Osteoblast (primary cell): ENCODE measurements at regions not wholly inside any gene's neighbourhood (a gene's known extent, or its start where the extent isn't known, plus 50 kb on each side); places are given as distances from the start of the nearest gene placed in this dataset.

Source experiments
- DNase-seq: peaks from one replicate; pipeline ENCODE4 v3.0.0; 2011; ENCODE audit warnings: low spot score, mixed read lengths; ENCODE audit not compliant: insufficient read length; ENCODE audit errors: missing footprints
- H2AFZ ChIP-seq: 2 replicates; pipeline ENCODE4 v1.6.0; 2011; ENCODE audit warnings: mild to moderate bottlenecking, low read length
- H3K27ac ChIP-seq: 2 replicates; pipeline ENCODE4 v1.5.1; 2011; ENCODE audit warnings: mild to moderate bottlenecking, low read depth, low read length, moderate library complexity
- H3K27me3 ChIP-seq: 2 replicates; pipeline ENCODE4 v1.6.0; 2012; ENCODE audit warnings: mild to moderate bottlenecking, control low read depth, inconsistent platforms, low read length, moderate library complexity; ENCODE audit not compliant: insufficient read depth
- H3K36me3 ChIP-seq: 2 replicates; pipeline ENCODE4 v1.5.1; 2011; ENCODE audit warnings: mild to moderate bottlenecking, low read length, control low read depth, moderate library complexity; ENCODE audit not compliant: insufficient read depth
- H3K4me1 ChIP-seq: 2 replicates; pipeline ENCODE4 v1.5.1; 2011; ENCODE audit warnings: mild to moderate bottlenecking, low read length, control low read depth, moderate library complexity; ENCODE audit not compliant: insufficient read depth
- H3K4me2 ChIP-seq: 2 replicates; pipeline ENCODE4 v1.6.0; 2011; ENCODE audit warnings: mild to moderate bottlenecking, low read length; ENCODE audit not compliant: insufficient read depth
- H3K4me3 ChIP-seq: fragments of 200-600 bp; sonication (generic); 3 replicates; pipeline ENCODE4 v1.5.1; 2012; ENCODE audit warnings: mild to moderate bottlenecking, low read length, inconsistent platforms; ENCODE audit not compliant: insufficient read depth
- H3K79me2 ChIP-seq: 2 replicates; pipeline ENCODE4 v1.6.0; 2012; ENCODE audit warnings: mild to moderate bottlenecking, low read length, control low read depth, inconsistent platforms; ENCODE audit not compliant: insufficient read depth
- H3K9me3 ChIP-seq: 2 replicates; pipeline ENCODE4 v1.5.1; 2011; ENCODE audit warnings: low read depth, low read length, control low read depth
- H4K20me1 ChIP-seq: 2 replicates; pipeline ENCODE4 v1.6.0; 2012; ENCODE audit warnings: mild to moderate bottlenecking, low read length, control low read depth; ENCODE audit not compliant: insufficient read depth
- TF ChIP-seq, protein P1 (sequence below): IDR thresholded peaks from 2 replicates; pipeline ENCODE4 v1.5.1; 2011; ENCODE audit warnings: mild to moderate bottlenecking, low read depth, low read length, moderate library complexity; ENCODE audit errors: extremely low read depth

DNA sequence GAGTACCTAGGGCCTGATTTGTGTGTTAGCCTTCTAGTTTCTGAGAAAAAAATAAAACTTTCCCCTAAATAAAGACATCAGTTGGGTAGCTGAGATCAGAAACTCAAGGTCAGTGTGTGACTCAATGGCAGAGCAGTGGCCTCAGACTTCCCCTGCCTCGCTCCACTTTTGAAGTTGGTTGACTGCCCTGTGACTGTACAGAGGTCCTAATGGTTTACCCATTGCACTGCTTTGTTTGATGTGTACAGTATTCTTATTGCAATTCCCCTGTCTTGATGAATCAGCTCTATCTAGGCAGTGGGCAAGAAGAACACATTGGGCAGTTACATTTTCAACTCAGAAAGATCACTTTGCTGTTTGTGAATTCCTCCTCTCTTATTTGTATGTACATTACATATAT, 315.7 kb downstream of the KCNS3 start:
- no peaks in the 10 kb centered on the region for H3K9me3 ChIP-seq
- no peak overlapping the region for H2AFZ ChIP-seq
- H4K20me1 ChIP-seq, result no peaks in the 10 kb centered on the region

GRCh38 chr2:18186816-18187613, 308.5 kb downstream of the KCNS3 start:
- Histone ChIP-seq H3K36me3 (no peaks in the 10 kb centered on the region), H3K9me3 (no peaks in the 10 kb centered on the region), H2AFZ (no peak overlapping the region), H3K4me3 (no peak overlapping the region), H3K79me2 (no peaks in the 10 kb centered on the region), H3K4me1 (no peaks in the 10 kb centered on the region), H3K4me2 (no peak overlapping the region), H3K27me3 (no peaks in the 10 kb centered on the region), H4K20me1 (no peaks in the 10 kb centered on the region), H3K27ac (no peak overlapping the region)
- TF ChIP-seq, protein P1, sequence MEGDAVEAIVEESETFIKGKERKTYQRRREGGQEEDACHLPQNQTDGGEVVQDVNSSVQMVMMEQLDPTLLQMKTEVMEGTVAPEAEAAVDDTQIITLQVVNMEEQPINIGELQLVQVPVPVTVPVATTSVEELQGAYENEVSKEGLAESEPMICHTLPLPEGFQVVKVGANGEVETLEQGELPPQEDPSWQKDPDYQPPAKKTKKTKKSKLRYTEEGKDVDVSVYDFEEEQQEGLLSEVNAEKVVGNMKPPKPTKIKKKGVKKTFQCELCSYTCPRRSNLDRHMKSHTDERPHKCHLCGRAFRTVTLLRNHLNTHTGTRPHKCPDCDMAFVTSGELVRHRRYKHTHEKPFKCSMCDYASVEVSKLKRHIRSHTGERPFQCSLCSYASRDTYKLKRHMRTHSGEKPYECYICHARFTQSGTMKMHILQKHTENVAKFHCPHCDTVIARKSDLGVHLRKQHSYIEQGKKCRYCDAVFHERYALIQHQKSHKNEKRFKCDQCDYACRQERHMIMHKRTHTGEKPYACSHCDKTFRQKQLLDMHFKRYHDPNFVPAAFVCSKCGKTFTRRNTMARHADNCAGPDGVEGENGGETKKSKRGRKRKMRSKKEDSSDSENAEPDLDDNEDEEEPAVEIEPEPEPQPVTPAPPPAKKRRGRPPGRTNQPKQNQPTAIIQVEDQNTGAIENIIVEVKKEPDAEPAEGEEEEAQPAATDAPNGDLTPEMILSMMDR, result no peak
- no peak for DNase-seq

More for the DNA sequence above, 315.7 kb downstream of the KCNS3 start:
- Histone ChIP-seq H3K27ac (no peak overlapping the region), H3K36me3 (no peaks in the 10 kb centered on the region), H3K4me3 (no peak overlapping the region), H3K4me2 (no peak overlapping the region), H3K4me1 (no peaks in the 10 kb centered on the region), H3K79me2 (no peaks in the 10 kb centered on the region), H3K27me3 (peaks cover 3% of the 10 kb centered on the region)
- no peak for DNase-seq
- TF ChIP-seq, protein P1, result no peak

DNA sequence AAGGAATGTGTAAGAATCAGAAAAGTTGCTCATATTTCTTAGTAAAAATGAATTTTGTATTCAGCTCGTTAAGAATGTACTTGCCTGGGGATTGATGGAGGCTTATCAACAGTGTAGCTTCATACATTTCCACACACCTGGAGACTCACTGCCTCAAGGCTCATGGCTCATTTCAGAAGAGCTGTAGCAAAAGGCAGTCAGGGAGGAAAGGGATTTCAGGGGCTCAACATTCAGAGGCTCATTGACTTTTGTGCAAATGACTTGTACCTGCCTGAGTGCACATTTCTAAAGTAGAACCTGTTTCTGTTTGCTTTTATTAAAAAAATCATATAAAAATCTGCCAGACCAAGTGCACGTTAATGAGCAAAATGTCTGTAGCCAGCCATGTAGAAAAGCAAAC, 304.4 kb downstream of the KCNS3 start:
- Histone ChIP-seq H3K4me3 (no peak overlapping the region), H3K27me3 (no peaks in the 10 kb centered on the region), H3K27ac (no peak overlapping the region), H3K9me3 (no peaks in the 10 kb centered on the region), H3K4me2 (no peak overlapping the region), H4K20me1 (no peaks in the 10 kb centered on the region), H3K4me1 (no peaks in the 10 kb centered on the region), H3K36me3 (no peaks in the 10 kb centered on the region), H2AFZ (no peak overlapping the region), H3K79me2 (no peaks in the 10 kb centered on the region)
- no peak for DNase-seq
- TF ChIP-seq, protein P1, result no peak

DNA sequence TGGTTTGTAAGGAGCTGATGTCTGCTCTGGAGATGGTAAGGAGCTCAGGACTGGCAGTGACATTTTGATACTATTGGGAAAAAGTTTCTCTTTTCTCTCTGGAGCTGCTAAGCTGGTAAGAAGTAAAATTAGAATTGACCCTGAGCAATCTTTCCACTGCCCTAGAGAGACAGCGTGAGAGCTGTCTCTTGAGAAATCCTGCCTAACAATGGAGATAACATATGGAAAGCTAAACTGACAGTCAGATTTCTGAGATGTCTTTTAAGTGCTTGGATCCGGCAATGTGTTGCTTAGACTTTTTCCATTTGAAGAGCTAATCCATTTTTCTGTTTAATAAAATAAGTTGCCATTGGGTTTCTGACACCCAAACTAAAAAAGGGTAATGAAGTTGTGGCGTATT, 302.4 kb downstream of the KCNS3 start:
- Histone ChIP-seq H3K4me2 (no peak overlapping the region), H3K27me3 (no peaks in the 10 kb centered on the region), H3K9me3 (no peaks in the 10 kb centered on the region), H3K79me2 (no peaks in the 10 kb centered on the region), H4K20me1 (no peaks in the 10 kb centered on the region), H3K36me3 (no peaks in the 10 kb centered on the region), H3K27ac (no peak overlapping the region), H3K4me1 (no peaks in the 10 kb centered on the region), H3K4me3 (no peak overlapping the region), H2AFZ (no peak overlapping the region)
- no peak for DNase-seq
- TF ChIP-seq, protein P1, result no peak
